Right forelimb (tissue), 1 donor: ENCODE measurements at regions not wholly inside any gene's neighbourhood (a gene's known extent, or its start where the extent isn't known, plus 50 kb on each side); places are given as distances from the start of the nearest gene placed in this dataset.

Source experiments
- DNase-seq: peaks from one replicate; pipeline ENCODE4 v3.0.0-alpha.2; 2018

DNA sequence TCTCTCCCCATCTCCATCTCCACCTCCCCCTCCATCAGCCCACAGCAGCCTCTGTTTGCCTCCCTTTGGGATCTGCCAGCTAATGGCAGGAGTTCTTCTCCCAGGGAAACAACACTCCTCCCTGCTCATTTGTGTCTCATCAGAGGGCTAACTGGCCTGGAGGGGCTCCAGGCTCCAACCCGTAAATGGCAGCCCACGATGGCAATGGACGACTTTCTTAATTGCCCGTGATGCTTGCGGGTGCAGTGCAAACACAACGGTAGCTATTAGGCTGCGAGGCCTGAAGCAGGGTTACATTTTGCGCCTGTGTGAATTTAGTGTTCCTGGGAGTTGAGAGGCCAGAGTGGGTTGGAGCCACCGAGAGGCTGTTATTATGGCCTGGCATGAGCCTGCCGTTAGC lies 285.1 kb downstream of the TNS1 start:
- DNase-seq, result peak; percentile 49

DNA sequence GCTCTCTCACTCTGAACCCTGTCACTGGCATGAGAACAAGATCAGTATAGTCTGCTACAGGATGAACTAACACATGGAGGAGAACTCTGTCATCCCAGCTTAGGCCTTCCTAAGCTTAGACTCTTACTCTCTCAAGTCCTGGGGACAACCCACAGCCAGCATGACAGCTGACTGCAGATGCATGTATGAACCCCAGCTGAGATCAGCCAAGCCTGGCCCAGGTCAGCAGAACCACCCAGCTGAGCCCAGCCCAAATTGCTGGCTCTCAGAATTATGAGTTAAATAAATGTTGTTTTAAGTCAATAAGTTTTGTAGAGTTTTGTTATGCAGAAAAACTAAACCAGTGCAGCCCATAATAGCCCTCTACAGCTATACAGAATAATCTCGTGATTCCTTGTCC lies 287.3 kb downstream of the TNS1 start:
- peak; percentile 16 for DNase-seq

DNA sequence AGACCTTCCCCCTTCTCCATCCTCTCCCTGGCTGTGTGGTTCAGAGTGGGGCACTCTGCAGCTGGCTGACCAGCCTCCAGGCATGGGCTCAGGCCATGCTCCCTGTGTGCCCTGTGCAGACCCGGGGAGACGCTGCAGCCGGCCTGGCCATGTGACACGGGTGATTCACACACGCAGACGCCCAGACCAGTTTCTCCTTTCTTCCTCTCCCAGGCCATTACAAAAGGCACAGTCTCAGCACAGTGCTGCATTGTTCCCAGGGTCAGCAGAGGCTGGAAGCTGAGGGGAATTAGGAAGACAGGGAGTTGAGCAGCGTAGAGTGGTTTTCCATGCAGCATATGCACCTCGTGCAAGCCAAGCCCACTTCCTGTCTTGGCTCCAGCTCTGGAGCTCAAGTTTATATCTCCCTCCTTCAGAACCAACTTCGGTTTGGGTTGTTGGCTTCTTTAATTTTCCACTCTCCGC lies 288.5 kb downstream of the TNS1 start:
- peak; percentile 61 for DNase-seq

GRCh38 chr2:217713395-217714286 lies 289.2 kb downstream of the TNS1 start:
- peak; percentile 94 for DNase-seq

DNA sequence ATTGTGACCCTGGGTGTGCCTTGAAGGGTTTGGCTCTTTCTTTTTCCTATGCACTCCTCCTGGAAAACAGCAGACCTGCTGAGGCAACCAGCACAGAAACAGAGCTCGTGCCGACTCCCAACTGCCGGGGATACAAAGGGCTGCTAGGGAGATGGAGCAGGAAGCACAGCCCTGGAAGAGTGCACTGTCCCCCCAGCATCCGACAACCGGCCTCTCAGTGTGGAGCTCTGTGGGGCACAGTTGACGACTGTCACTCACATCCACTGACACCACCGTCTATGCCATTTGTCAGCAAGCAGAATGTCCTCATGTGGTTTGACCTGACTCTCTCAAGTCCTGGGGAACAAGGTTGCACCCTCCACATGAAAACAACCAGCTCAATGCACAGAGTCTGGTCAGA lies 290.4 kb downstream of the TNS1 start:
- DNase-seq, result peak; percentile 32

DNA sequence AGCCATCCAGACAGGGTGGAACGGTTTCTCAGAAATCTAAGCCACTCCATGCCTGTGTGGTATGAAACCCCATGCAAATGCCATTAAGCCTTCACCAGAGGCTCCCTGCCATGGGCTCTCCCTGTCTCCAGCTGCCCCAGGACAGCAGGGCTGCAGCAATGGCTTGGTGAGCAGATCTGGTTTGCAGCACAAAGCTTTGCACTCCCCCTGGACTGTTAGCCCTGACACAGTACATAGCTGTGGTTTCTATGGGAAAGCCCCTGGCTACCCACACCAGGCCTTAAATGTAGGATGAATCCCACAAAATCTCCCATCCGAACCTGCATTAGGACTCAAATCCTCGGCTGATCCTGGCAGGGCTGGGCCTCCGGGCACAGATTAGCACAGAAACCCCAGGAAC lies 291.6 kb downstream of the TNS1 start:
- DNase-seq, result peak; percentile 63

DNA sequence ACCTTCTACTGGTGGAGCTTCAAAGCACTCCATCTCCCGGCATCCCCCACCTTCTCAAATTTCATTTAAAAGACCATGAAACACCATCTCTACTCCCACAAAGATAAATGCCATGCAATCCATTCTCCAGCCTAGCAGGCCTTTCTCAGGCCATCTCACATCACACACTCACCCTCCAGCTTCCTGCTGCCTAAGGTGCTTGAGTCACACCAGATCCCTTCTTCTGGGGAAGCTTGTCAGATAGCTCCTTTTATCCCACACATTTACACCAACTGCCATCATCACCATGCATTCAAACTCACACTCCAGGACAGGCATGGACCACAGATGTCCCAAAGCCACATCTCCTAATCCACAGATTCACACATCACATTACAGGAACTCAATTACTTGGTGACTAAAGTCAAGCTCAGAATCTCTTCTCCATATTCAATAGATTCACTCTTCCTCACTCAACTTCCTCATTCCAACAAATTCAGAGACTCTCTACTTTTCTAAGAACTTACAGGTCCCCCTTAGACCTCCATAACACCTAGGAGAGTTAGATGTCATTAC lies 292.5 kb downstream of the TNS1 start:
- peak; percentile 41 for DNase-seq

DNA sequence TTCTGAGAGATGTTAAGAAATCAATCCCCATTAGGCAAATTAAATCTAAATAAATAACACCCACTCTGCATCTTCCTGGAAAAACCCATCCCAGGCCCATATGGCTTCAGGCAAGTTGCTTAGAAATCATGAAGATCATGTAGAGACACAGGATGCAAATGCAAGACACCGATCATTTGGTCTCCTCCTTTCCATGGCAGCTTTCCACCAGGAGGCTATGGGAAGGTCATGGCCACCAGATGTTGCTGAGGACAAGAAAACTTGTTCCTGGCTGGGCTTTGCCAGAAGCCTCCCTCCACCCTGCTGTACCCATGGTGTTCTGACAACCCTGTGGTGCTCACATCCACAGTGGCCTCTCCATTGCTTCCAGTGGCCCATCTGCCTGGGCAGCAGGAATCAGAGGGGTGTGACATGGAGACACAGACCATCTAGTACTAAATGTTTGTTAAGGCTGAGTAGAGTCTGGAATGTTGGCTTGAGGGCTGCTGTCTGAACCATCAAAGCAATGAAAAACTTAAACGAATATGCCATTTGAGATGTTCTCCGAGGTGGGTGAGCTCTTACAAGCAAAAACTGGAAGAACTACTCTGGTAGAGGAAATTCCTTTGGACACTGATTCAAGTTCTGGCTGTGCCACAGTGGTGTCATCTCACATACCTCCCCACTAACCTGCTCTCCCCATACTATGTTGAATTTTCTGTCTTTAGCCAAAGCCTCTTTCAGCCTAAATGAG lies 293.2 kb downstream of the TNS1 start:
- DNase-seq, result peak; percentile 46

- DNase-seq, result peak; percentile 52
Measured at GRCh38 chr2:217707131-217707611, 295.6 kb downstream of the TNS1 start.

DNA sequence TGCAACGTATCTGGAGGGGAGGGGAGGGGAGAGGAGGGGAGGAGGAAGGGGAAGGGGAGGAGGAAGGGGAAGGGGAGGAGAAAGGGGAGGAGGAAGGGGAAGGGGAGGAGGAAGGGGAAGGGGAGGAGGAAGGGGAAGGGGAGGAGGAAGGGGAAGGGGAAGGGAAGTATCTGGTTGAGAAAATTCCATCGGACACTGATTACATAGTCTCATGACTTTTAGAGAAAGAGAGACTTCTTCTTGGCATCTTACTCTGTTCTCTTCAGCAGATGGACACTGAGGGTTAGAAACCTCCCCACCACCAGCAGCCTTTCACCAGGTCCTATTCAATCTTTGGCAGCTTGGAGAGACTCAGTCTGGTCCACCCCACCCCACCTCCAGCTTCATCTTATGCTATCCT lies 296.3 kb downstream of the TNS1 start:
- DNase-seq, result no peak

- peak; percentile 12 for DNase-seq
Measured at GRCh38 chr2:217706095-217706494, 296.7 kb downstream of the TNS1 start.

- no peak for DNase-seq
Measured at GRCh38 chr2:217705461-217705860, 297.3 kb downstream of the TNS1 start.

GRCh38 chr2:217703999-217704398 lies 298.8 kb downstream of the TNS1 start:
- DNase-seq, result no peak

DNA sequence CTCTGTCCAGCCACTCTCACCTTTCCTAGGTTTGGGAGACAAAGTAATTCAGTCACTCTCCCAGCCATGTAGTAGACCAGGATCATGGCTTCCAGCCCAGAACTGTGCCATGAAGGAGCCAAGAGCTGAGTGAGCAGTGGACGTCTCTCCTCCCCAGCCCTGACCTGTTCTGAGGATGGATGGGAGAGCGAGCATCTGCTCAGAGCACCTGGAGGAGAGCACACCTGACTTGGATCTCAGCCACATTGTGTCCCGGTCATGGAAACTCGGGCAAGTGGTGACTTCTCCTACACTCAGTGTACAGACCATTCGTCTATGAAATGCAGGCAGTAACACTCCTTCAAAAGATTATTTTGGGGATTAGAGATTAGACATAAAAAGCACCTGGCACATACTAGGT lies 299.7 kb downstream of the TNS1 start:
- no peak for DNase-seq

DNA sequence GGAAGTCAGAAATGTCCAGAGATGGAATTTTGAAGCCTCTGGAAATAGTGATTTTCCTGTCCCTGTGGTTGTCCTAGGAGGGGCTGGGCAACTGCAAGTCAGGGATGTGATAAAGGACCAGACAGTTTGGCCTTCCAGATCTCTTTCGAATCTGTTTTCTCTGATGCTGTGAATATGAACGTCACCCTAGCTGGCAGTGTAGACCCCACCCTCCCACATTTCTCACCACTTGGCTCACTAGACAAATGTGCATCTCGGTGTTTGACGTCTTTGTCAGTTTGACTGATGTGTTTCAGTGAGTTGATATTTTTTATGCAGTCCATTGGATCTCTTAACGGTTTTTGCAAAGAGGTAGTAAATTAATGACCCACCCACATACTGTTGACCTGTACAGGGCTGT lies 301.2 kb downstream of the TNS1 start:
- DNase-seq, result no peak

- no peak for DNase-seq
Measured at GRCh38 chr2:217698691-217699090, 304.1 kb downstream of the TNS1 start.

- no peak for DNase-seq
Measured at GRCh38 chr2:217695033-217695520, 307.7 kb downstream of the TNS1 start.

GRCh38 chr2:217694291-217694690 lies 308.5 kb downstream of the TNS1 start:
- no peak for DNase-seq

DNA sequence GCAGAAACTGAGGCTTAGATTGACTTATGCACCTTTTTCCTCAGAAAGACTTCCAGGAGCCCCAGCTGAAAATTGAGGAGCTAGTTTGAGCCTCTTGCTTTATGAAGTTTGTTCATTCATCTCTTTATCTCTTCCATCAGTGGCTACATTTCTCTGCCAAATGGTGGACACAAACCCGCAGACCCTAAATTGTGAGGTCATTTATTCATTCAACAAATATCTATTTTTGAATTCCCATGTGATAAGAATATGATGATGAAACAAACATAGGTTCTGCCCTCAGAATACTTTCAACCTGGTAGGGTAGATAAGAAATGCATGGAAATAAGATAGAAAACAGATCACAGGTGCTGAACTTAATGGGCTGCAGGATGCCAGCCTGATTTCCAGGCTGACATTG lies 309.4 kb downstream of the TNS1 start:
- DNase-seq, result no peak

DNA sequence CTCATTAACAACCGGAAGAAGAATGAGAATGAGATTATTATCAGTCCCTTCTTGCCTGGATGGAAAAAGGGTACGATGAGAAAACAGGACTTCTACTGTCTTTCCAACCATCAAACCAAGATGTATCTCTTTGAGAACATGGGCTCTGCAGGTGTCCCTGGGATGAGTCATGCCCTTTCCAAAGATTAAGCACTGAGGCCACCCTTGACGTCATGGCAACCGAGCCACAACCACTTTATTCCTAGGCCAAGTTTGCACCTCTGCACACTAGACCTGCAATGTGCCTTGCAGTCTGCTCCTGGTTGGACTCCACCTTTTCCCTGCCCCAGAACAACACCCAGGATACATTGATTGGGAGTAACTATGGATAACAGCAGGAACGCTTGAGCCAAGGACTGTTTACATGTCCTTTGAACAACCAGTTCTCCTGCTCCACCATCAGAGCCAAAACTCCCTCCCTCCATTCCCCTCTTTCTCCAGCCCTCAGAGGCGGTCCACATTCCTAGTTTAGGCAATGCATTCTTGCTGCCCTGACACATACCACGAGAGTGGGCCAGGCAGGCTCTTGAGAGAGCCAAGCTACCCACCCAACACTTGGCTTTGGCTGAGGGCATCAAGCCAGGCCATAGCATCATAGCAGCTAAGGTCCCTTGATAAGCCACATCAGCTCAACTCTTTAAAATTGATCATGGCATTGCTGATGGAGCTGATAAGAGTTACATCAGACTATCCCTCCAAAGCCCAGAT lies 310.7 kb downstream of the TNS1 start:
- DNase-seq, result no peak

DNA sequence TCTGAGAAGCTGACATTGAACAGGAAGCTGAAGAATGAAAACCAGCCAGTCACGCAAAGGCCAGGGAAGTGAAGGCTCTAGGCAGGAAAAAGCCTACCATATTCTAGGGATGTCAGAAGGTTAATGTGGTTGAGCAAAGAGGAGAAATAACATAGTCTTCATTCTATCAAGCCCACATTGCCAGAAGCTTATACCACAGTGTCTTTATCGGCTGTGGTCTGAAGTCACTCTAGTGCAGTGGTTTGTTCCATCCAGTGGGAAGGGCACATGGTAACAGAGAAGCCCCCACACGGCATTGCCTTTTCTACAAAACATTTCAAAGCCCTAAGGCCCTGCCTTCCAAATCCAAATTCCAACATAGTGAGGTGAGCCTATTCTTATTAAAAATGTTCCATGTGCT lies 311.3 kb downstream of the TNS1 start:
- no peak for DNase-seq

DNA sequence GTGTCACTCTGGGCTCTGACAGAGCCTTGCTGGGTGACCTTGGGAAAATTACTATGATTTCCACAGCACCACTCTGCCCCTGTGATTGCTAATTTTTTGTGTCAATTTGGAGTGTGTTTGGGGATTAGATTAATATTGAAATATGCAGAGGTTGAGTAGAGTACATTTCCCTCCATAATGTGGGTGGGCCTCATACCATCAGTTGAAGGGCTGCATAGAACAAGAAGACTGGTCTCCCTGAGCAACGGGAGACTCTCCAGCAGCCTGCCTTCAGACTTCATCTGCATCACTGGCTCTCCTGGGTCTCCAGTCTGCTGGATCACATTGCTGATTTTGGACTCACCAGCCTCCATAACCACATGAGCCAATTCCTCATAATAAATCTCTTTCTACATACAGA lies 313.7 kb downstream of the TNS1 start:
- no peak for DNase-seq

- DNase-seq, result no peak
Measured at GRCh38 chr2:217688494-217688893, 314.3 kb downstream of the TNS1 start.
